ENCODE measurements at regions not wholly inside any gene's neighbourhood (a gene's known extent, or its start where the extent isn't known, plus 50 kb on each side); places are given as distances from the start of the nearest gene placed in this dataset.

GRCh38 chr10:4373612-4374011 lies 452.4 kb upstream of the AKR1E2 start:
- in situ Hi-C loops (cut with HindIII; ENCODE audit: low sequenced_read_pairs) = no loop called here

GRCh38 chr10:4373098-4373497 lies 452.9 kb upstream of the AKR1E2 start:
- in situ Hi-C loops (cut with HindIII; ENCODE audit: low sequenced_read_pairs) = no loop called here

- in situ Hi-C loops (cut with HindIII; ENCODE audit: low sequenced_read_pairs) = no loop called here
These were observed 453.4 kb upstream of the AKR1E2 start for GRCh38 chr10:4372601-4373000.

- in situ Hi-C loops (cut with HindIII; ENCODE audit: low sequenced_read_pairs) = no loop called here
These were observed 454.2 kb upstream of the AKR1E2 start for GRCh38 chr10:4371691-4372295.

- in situ Hi-C loops (cut with HindIII; ENCODE audit: low sequenced_read_pairs) = no loop called here
These were observed 455.6 kb upstream of the AKR1E2 start for GRCh38 chr10:4370376-4370775.

- in situ Hi-C loops (cut with HindIII; ENCODE audit: low sequenced_read_pairs) = no loop called here
These were observed 464.4 kb upstream of the AKR1E2 start for GRCh38 chr10:4361581-4361980.

- in situ Hi-C loops (cut with HindIII; ENCODE audit: low sequenced_read_pairs) = no loop called here
These were observed 467.0 kb upstream of the AKR1E2 start for GRCh38 chr10:4359003-4359402.

- in situ Hi-C loops (cut with HindIII; ENCODE audit: low sequenced_read_pairs) = no loop called here
These were observed 468.1 kb upstream of the AKR1E2 start for GRCh38 chr10:4357911-4358310.

- in situ Hi-C loops (cut with HindIII; ENCODE audit: low sequenced_read_pairs) = no loop called here
These were observed 470.7 kb upstream of the AKR1E2 start for GRCh38 chr10:4355350-4355749.

GRCh38 chr10:4354382-4354812 lies 471.6 kb upstream of the AKR1E2 start:
- in situ Hi-C loops (cut with HindIII; ENCODE audit: low sequenced_read_pairs) = no loop called here

- in situ Hi-C loops (cut with HindIII; ENCODE audit: low sequenced_read_pairs) = no loop called here
These were observed 472.0 kb upstream of the AKR1E2 start for GRCh38 chr10:4353964-4354363.

GRCh38 chr10:4353059-4353655 lies 472.9 kb upstream of the AKR1E2 start:
- in situ Hi-C loops (cut with HindIII; ENCODE audit: low sequenced_read_pairs) = no loop called here

GRCh38 chr10:4352414-4352961 lies 473.5 kb upstream of the AKR1E2 start:
- in situ Hi-C loops (cut with HindIII; ENCODE audit: low sequenced_read_pairs) = no loop called here

GRCh38 chr10:4351723-4352413 lies 474.1 kb upstream of the AKR1E2 start:
- in situ Hi-C loops (cut with HindIII; ENCODE audit: low sequenced_read_pairs) = no loop called here

GRCh38 chr10:4347397-4347796 lies 478.6 kb upstream of the AKR1E2 start:
- in situ Hi-C loops (cut with HindIII; ENCODE audit: low sequenced_read_pairs) = no loop called here

- in situ Hi-C loops (cut with HindIII; ENCODE audit: low sequenced_read_pairs) = no loop called here
These were observed 479.9 kb upstream of the AKR1E2 start for GRCh38 chr10:4345877-4346646.

GRCh38 chr10:4344492-4344994 lies 481.5 kb upstream of the AKR1E2 start:
- in situ Hi-C loops (cut with HindIII; ENCODE audit: low sequenced_read_pairs) = no loop called here

- in situ Hi-C loops (cut with HindIII; ENCODE audit: low sequenced_read_pairs) = no loop called here
These were observed 482.1 kb upstream of the AKR1E2 start for GRCh38 chr10:4343873-4344272.

- in situ Hi-C loops (cut with HindIII; ENCODE audit: low sequenced_read_pairs) = no loop called here
These were observed 482.9 kb upstream of the AKR1E2 start for GRCh38 chr10:4343091-4343490.

- in situ Hi-C loops (cut with HindIII; ENCODE audit: low sequenced_read_pairs) = no loop called here
These were observed 487.2 kb upstream of the AKR1E2 start for GRCh38 chr10:4338768-4339167.

- in situ Hi-C loops (cut with HindIII; ENCODE audit: low sequenced_read_pairs) = no loop called here
These were observed 488.4 kb upstream of the AKR1E2 start for GRCh38 chr10:4337563-4337962.
